ENCODE measurements at regions not wholly inside any gene's neighbourhood (a gene's known extent, or its start where the extent isn't known, plus 50 kb on each side); places are given as distances from the start of the nearest gene placed in this dataset.
A peak's percentile ranks its signal among the peaks of the same experiment; 100 is the strongest.

- DNase-seq, result peak; percentile 38
Measured at GRCh38 chr5:70585996-70586395, 170.8 kb downstream of the GTF2H2C_2 start.

All from activated CD4-positive, CD25-positive, alpha-beta regulatory T cell treated with anti-CD3 and anti-CD28 coated beads, Interleukin-2, amount 50 U/mL, for 72 hours (primary cell).